GM23338 (cell line): ENCODE measurements at regions not wholly inside any gene's neighbourhood (a gene's known extent, or its start where the extent isn't known, plus 50 kb on each side); places are given as distances from the start of the nearest gene placed in this dataset.

Source experiments
- ATAC-seq: fragments of 200-7000 bp; cut with Tn5 transposase; 3 replicates; pipeline ENCODE4 v1.9.1; 2020
- DNase-seq: peaks from one replicate; pipeline ENCODE4 v3.0.0-alpha.2; 2015; ENCODE audit warnings: low spot score
- H2AFZ ChIP-seq: fragments of 200-600 bp; sonication (generic); 2 replicates; pipeline ENCODE4 v1.8.0; 2016; ENCODE audit warnings: antibody characterized with exemption, mild to moderate bottlenecking, moderate library complexity
- H3F3A ChIP-seq: fragments of 200-600 bp; sonication (generic); replicated peaks from 2 replicates; pipeline ENCODE4 v1.8.0; 2017; ENCODE audit warnings: antibody characterized with exemption, mixed run types, low read depth
- H3K27ac ChIP-seq: fragments of 200-600 bp; sonication (generic); 2 replicates; pipeline ENCODE4 v1.6.1; 2016; ENCODE audit warnings: low read depth
- H3K27me3 ChIP-seq: fragments of 200-600 bp; sonication (generic); 2 replicates; pipeline ENCODE4 v1.8.0; 2016; ENCODE audit warnings: mild to moderate bottlenecking, mixed run types, moderate library complexity; ENCODE audit not compliant: insufficient read depth
- H3K36me3 ChIP-seq: fragments of 200-600 bp; sonication (generic); 2 replicates; pipeline ENCODE4 v1.8.0; 2016; ENCODE audit warnings: mild to moderate bottlenecking; ENCODE audit not compliant: insufficient read depth
- H3K4me1 ChIP-seq: fragments of 200-600 bp; sonication (generic); 2 replicates; pipeline ENCODE4 v1.8.0; 2016; ENCODE audit warnings: mild to moderate bottlenecking, moderate library complexity; ENCODE audit not compliant: insufficient read depth
- H3K4me2 ChIP-seq: fragments of 200-600 bp; sonication (generic); 2 replicates; pipeline ENCODE4 v1.7.1; 2017; ENCODE audit warnings: mixed run types
- H3K4me3 ChIP-seq: fragments of 200-600 bp; sonication (generic); 2 replicates; pipeline ENCODE4 v1.6.1; 2016; ENCODE audit warnings: mixed run types
- H3K79me2 ChIP-seq: fragments of 200-600 bp; sonication (generic); replicated peaks from 2 replicates; pipeline ENCODE4 v1.8.0; 2017; ENCODE audit warnings: mild to moderate bottlenecking; ENCODE audit not compliant: insufficient read depth
- H3K9me2 ChIP-seq: fragments of 200-600 bp; sonication (generic); 2 replicates; pipeline ENCODE4 v1.8.0; 2017; ENCODE audit not compliant: insufficient read depth
- H4K20me1 ChIP-seq: fragments of 200-600 bp; sonication (generic); replicated peaks from 2 replicates; pipeline ENCODE4 v1.8.0; 2017; ENCODE audit warnings: mild to moderate bottlenecking; ENCODE audit not compliant: insufficient read depth
- H3K27ac Mint-ChIP-seq: 2 replicates; pipeline ENCODE4 v1.8.0; 2020; ENCODE audit warnings: inconsistent platforms, mild to moderate bottlenecking, moderate library complexity, mixed read lengths
- H3K27me3 Mint-ChIP-seq: 3 replicates; pipeline ENCODE4 v1.8.0; 2022; ENCODE audit warnings: low read depth, mild to moderate bottlenecking, moderate library complexity, mixed read lengths, inconsistent platforms; ENCODE audit not compliant: insufficient read depth, poor library complexity
- H3K36me3 Mint-ChIP-seq: 3 replicates; pipeline ENCODE4 v1.8.0; 2021; ENCODE audit warnings: low read depth, mild to moderate bottlenecking, inconsistent platforms, moderate library complexity, mixed read lengths
- H3K4me1 Mint-ChIP-seq: 3 replicates; pipeline ENCODE4 v1.8.0; 2020; ENCODE audit warnings: mild to moderate bottlenecking, inconsistent platforms, mixed read lengths
- H3K4me3 Mint-ChIP-seq: 3 replicates; pipeline ENCODE4 v1.8.0; 2021; ENCODE audit warnings: moderate library complexity, mild to moderate bottlenecking, inconsistent platforms, mixed read lengths
- H3K9me3 Mint-ChIP-seq: 3 replicates; pipeline ENCODE4 v1.8.0; 2020; ENCODE audit warnings: moderate library complexity, mild to moderate bottlenecking, inconsistent platforms, mixed read lengths
- CREB1 ChIP-seq: fragments of 250-450 bp; sonication (Bioruptor Pico); IDR thresholded peaks from 2 replicates; pipeline ENCODE4 v1.5.0; 2020; ENCODE audit warnings: low read depth, mild to moderate bottlenecking, moderate library complexity
- CTCF ChIP-seq, 2 experiments: fragments of 200-600 bp in 1 of 2; sonication (generic) in 1 of 2; conservative IDR thresholded peaks; 2 replicates each; pipeline versions ENCODE4 v1.5.1 to v1.6.1; 2016 to 2017; ENCODE audit warnings: antibody characterized with exemption in 2 of 2, low read depth in 2 of 2, mild to moderate bottlenecking in 2 of 2, moderate library complexity in 1 of 2
- ETS1 ChIP-seq: IDR thresholded peaks from 2 replicates; pipeline ENCODE4 v1.6.1; 2016; ENCODE audit warnings: antibody characterized with exemption
- EZH2 ChIP-seq: fragments of 200-600 bp; sonication (generic); IDR thresholded peaks from one replicate; pipeline ENCODE4 v1.8.0; 2017; ENCODE audit warnings: antibody characterized with exemption, mild to moderate bottlenecking, low read depth; ENCODE audit not compliant: unreplicated experiment
- EZH2phosphoT487 ChIP-seq: fragments of 200-600 bp; sonication (generic); IDR thresholded peaks from one replicate; pipeline ENCODE4 v1.8.1; 2018; ENCODE audit warnings: antibody characterized with exemption; ENCODE audit not compliant: unreplicated experiment
- JUNB ChIP-seq: IDR thresholded peaks from one replicate; pipeline ENCODE4 v1.6.1; 2016; ENCODE audit warnings: antibody characterized with exemption; ENCODE audit not compliant: unreplicated experiment
- NANOG ChIP-seq: IDR thresholded peaks from 2 replicates; pipeline ENCODE4 v1.6.1; 2016; ENCODE audit warnings: antibody characterized with exemption, borderline replicate concordance
- POLR2AphosphoS5 ChIP-seq: IDR thresholded peaks from 2 replicates; pipeline ENCODE4 v1.6.1; 2016; ENCODE audit warnings: antibody characterized with exemption, low read depth
- REST ChIP-seq: IDR thresholded peaks from one replicate; pipeline ENCODE4 v1.6.1; 2018; ENCODE audit warnings: antibody characterized with exemption; ENCODE audit not compliant: unreplicated experiment
- STAT1 ChIP-seq: IDR thresholded peaks from one replicate; pipeline ENCODE4 v1.6.1; 2016; ENCODE audit warnings: antibody characterized with exemption; ENCODE audit not compliant: unreplicated experiment
- ZNF114 ChIP-seq: fragments of 250-450 bp; sonication (Bioruptor Pico); IDR thresholded peaks from 2 replicates; pipeline ENCODE4 v1.5.0; 2020; ENCODE audit warnings: mild to moderate bottlenecking, moderate library complexity
- ZNF331 ChIP-seq: fragments of 250-450 bp; sonication (Bioruptor Pico); IDR thresholded peaks from 2 replicates; pipeline ENCODE4 v1.5.0; 2020; ENCODE audit warnings: low read depth, mild to moderate bottlenecking, moderate library complexity
- ZNF462 ChIP-seq: fragments of 250-450 bp; sonication (Bioruptor Pico); IDR thresholded peaks from 2 replicates; pipeline ENCODE4 v1.5.0; 2020; ENCODE audit warnings: mild to moderate bottlenecking, moderate library complexity

DNA sequence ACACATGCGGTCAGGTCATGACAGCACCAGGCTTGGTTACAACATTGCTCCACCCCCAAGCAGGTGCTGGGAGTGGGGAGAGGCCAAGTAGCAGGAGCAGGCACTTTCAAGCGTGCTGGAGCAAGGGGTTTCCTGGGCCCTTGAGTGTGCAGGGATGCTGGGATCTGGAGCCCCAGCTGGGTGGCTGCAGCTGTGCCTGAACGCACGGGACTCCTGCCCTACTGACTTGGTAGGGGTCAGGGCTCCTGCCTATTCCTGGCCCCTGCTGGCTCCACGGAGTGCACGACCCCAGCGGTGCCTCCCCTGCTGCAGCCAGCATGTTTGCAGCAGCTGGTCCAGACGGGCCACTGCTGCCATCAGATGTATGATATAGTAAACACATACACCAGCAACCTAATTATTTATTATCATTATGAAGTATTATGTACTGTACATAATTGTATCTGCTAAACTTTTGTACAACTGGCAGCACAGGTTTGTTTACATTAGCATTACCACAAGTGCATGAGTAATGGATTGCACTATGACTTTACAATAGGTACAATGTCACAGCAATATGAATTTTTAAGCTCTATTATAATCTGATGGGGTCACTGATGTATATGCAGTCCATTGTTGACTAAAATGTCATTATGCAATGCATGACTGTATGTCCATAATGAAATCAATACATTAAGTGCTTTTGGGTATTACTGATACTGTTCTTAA, 620.6 kb downstream of the RAPGEF2 start:
- no peak overlapping the region for H3K4me2 ChIP-seq
- Mint-ChIP-seq H3K4me3 (no peak overlapping the region), H3K27me3 (no peaks in the 10 kb centered on the region), H3K36me3 (no peaks in the 10 kb centered on the region), H3K9me3 (no peaks in the 10 kb centered on the region), H3K27ac (no peak overlapping the region), H3K4me1 (peaks cover 4% of the 10 kb centered on the region; the same call in 2 of the 3 replicates)
- no peaks in the 10 kb centered on the region for H3K4me1 ChIP-seq
- no peak for TF ChIP-seq REST
- TF ChIP-seq POLR2AphosphoS5, result no peak
- TF ChIP-seq ZNF462 (CRISPR knock-in tag), result no peak
- TF ChIP-seq EZH2phosphoT487, result no peak
- no peak for TF ChIP-seq CTCF (conservative IDR thresholded peaks at IDR 0.05; ENCODE audit: low read depth in 2 of 2)
- TF ChIP-seq EZH2, result no peak
- no peak for TF ChIP-seq CREB1 (CRISPR knock-in tag)
- TF ChIP-seq NANOG, result no peak
- no peak for TF ChIP-seq ETS1
- no peak for TF ChIP-seq ZNF331
- TF ChIP-seq JUNB, result no peak
- no peak for TF ChIP-seq STAT1
- no peak for TF ChIP-seq ZNF114 (CRISPR knock-in tag)
- H3F3A ChIP-seq, result no peaks in the 10 kb centered on the region
- H3K27ac ChIP-seq, result no peak overlapping the region
- no peak for DNase-seq
- no peaks in the 10 kb centered on the region for H4K20me1 ChIP-seq
- H3K79me2 ChIP-seq, result no peaks in the 10 kb centered on the region
- ATAC-seq, result no peak
- no peaks in the 10 kb centered on the region for H3K9me2 ChIP-seq
- H3K4me3 ChIP-seq, result no peak overlapping the region
- H2AFZ ChIP-seq, result no peak overlapping the region
- H3K27me3 ChIP-seq, result no peaks in the 10 kb centered on the region
- no peaks in the 10 kb centered on the region for H3K36me3 ChIP-seq
